HCT116 (cell line): ENCODE measurements at regions not wholly inside any gene's neighbourhood (a gene's known extent, or its start where the extent isn't known, plus 50 kb on each side); places are given as distances from the start of the nearest gene placed in this dataset.

ENCODE experiments used
- ATAC-seq: fragments of 200-7000 bp; cut with Tn5 transposase; 2 replicates; pipeline ENCODE4 v1.9.1; 2020; ENCODE audit warnings: mild to moderate bottlenecking, moderate library complexity
- BruUV-seq: library from RNA; stranded (reverse); fragments of 400-500 nt; replicated peaks from 2 replicates; lab custom pipeline; 2021; lab: Mats Ljungman, UMichigan
- CTCF ChIA-PET: fragments of 300-600 bp; sonication (Branson Sonifier 250); formaldehyde crosslinking; loops from one replicate; lab custom pipeline; 2021; ENCODE audit warnings: antibody characterized with exemption; lab: Charles Lee
- POLR2A ChIA-PET: fragments of 300-600, 350-600 bp; sonication (Branson Sonifier 250); formaldehyde crosslinking; loops from one replicate; lab custom pipeline; 2021; ENCODE audit warnings: antibody characterized with exemption; lab: Charles Lee
- RAD21 ChIA-PET, 2 experiments: fragments of 300-600 bp; sonication (Branson Sonifier 250); formaldehyde crosslinking; loops; one replicate each; lab custom pipeline; 2023; ENCODE audit warnings: low total read pairs in 2 of 2; ENCODE audit not compliant: uncharacterized antibody in 2 of 2, unreplicated experiment in 2 of 2, low non-redundant PET in 1 of 2; lab: Charles Lee
- DNase-seq: peaks from one replicate; pipeline ENCODE4 v3.0.0-alpha.2; 2010; ENCODE audit warnings: low read depth, low spot score
- H2AFZ ChIP-seq: fragments of 200-600 bp; shearing (Covaris generic), sonication (generic); 2 replicates; pipeline ENCODE4 v1.6.1; 2017; ENCODE audit warnings: low read depth, mixed run types, mixed read lengths, antibody characterized with exemption, low read length; ENCODE audit not compliant: poor library complexity, severe bottlenecking
- H3K27ac ChIP-seq: 2 replicates; pipeline ENCODE4 v1.5.1; 2012; ENCODE audit warnings: low read depth, low read length
- H3K27me3 ChIP-seq: fragments of 200-600 bp; sonication (generic); 2 replicates; pipeline ENCODE4 v1.6.1; 2016; ENCODE audit warnings: mixed run types, low read length, mixed read lengths; ENCODE audit not compliant: insufficient read depth
- H3K36me3 ChIP-seq, 2 experiments: fragments of 200-500 bp in 1 of 2; fragments of 200-600 bp in 1 of 2; sonication (Bioruptor generic) in 1 of 2; sonication (generic) in 1 of 2; 2 replicates each; pipeline versions ENCODE4 v1.5.1 to v1.6.1; 2014 to 2016; ENCODE audit warnings: low read length in 2 of 2, inconsistent platforms in 1 of 2, mixed read lengths in 1 of 2, mixed run types in 1 of 2; ENCODE audit not compliant: insufficient read depth in 2 of 2, control insufficient read depth in 1 of 2
- H3K4me1 ChIP-seq, 2 experiments: fragments of 200-600 bp in 1 of 2; sonication (generic) in 1 of 2; 2 replicates each; pipeline versions ENCODE4 v1.5.1 to v1.6.1; 2012 to 2017; ENCODE audit warnings: low read length in 2 of 2, inconsistent platforms in 1 of 2, mild to moderate bottlenecking in 1 of 2, mixed read lengths in 1 of 2, mixed run types in 1 of 2, moderate library complexity in 1 of 2; ENCODE audit not compliant: insufficient read depth in 2 of 2, control insufficient read depth in 1 of 2
- H3K4me2 ChIP-seq: fragments of 200-600 bp; sonication (generic); 2 replicates; pipeline ENCODE4 v1.6.1; 2017; ENCODE audit warnings: mixed run types, low read length, mixed read lengths
- H3K4me3 ChIP-seq, 2 experiments: fragments of 200-600 bp in 1 of 2; sonication (generic) in 1 of 2; replicated peaks in 1 of 2; 2 replicates each; pipeline ENCODE4 v1.5.1; 2011 to 2016; ENCODE audit warnings: low read length in 2 of 2, control low read depth in 1 of 2, low read depth in 1 of 2, mild to moderate bottlenecking in 1 of 2, mixed read lengths in 1 of 2, mixed run types in 1 of 2
- H3K79me2 ChIP-seq: fragments of 200-600 bp; sonication (generic); 2 replicates; pipeline ENCODE4 v1.6.1; 2017; ENCODE audit warnings: mild to moderate bottlenecking, mixed run types, low read length, moderate library complexity, mixed read lengths; ENCODE audit not compliant: insufficient read depth
- H3K9ac ChIP-seq: fragments of 200-600 bp; sonication (generic); 2 replicates; pipeline ENCODE4 v1.6.1; 2016; ENCODE audit warnings: low read length, mixed read lengths
- H3K9me2 ChIP-seq: fragments of 200-600 bp; sonication (generic), shearing (Covaris generic); 2 replicates; pipeline ENCODE4 v1.6.1; 2017; ENCODE audit warnings: mixed run types, mild to moderate bottlenecking, moderate library complexity; ENCODE audit not compliant: insufficient read depth
- H3K9me3 ChIP-seq, 2 experiments: fragments of 200-500 bp in 1 of 2; fragments of 200-600 bp in 1 of 2; sonication (Bioruptor generic) in 1 of 2; sonication (generic) in 1 of 2; 2 replicates each; pipeline ENCODE4 v1.6.1; 2014 to 2017; ENCODE audit warnings: low read length in 2 of 2, mixed read lengths in 2 of 2, inconsistent platforms in 1 of 2, low read depth in 1 of 2, mild to moderate bottlenecking in 1 of 2, mixed run types in 1 of 2, moderate library complexity in 1 of 2; ENCODE audit not compliant: control insufficient read depth in 1 of 2, insufficient read depth in 1 of 2
- H4K20me1 ChIP-seq: fragments of 200-600 bp; sonication (generic), shearing (Covaris generic); 2 replicates; pipeline ENCODE4 v1.6.1; 2017; ENCODE audit warnings: mixed run types, mild to moderate bottlenecking, moderate library complexity; ENCODE audit not compliant: insufficient read depth
- CBX3 ChIP-seq: IDR thresholded peaks from 2 replicates; pipeline ENCODE4 v1.6.1; 2012; ENCODE audit warnings: low read depth
- CEBPB ChIP-seq: IDR thresholded peaks from 2 replicates; pipeline ENCODE4 v1.6.1; 2012; ENCODE audit warnings: low read depth
- EGR1 ChIP-seq: IDR thresholded peaks from 2 replicates; pipeline ENCODE4 v1.6.1; 2012; ENCODE audit warnings: low read depth
- ELF1 ChIP-seq: IDR thresholded peaks from 2 replicates; pipeline ENCODE4 v1.6.1; 2012; ENCODE audit warnings: low read depth, borderline replicate concordance
- EZH2 ChIP-seq: fragments of 200-600 bp; sonication (generic); IDR thresholded peaks from 2 replicates; pipeline ENCODE4 v1.6.1; 2017; ENCODE audit warnings: antibody characterized with exemption, mixed run types
- JUND ChIP-seq: IDR thresholded peaks from 2 replicates; pipeline ENCODE4 v1.6.1; 2012
- POLR2AphosphoS5 ChIP-seq: IDR thresholded peaks from 2 replicates; pipeline ENCODE4 v1.6.1; 2011; ENCODE audit warnings: mild to moderate bottlenecking, low read depth, low read length, moderate library complexity
- RAD21 ChIP-seq: IDR thresholded peaks from 2 replicates; pipeline ENCODE4 v1.6.1; 2012; ENCODE audit warnings: low read depth, mild to moderate bottlenecking
- SP1 ChIP-seq: IDR thresholded peaks from 2 replicates; pipeline ENCODE4 v1.6.1; 2012; ENCODE audit warnings: low read depth
- SRF ChIP-seq: IDR thresholded peaks from 2 replicates; pipeline ENCODE4 v1.6.1; 2012; ENCODE audit warnings: low read depth
- TCF7L2 ChIP-seq: IDR thresholded peaks from 2 replicates; pipeline ENCODE4 v1.7.0; 2011; ENCODE audit warnings: borderline replicate concordance, inconsistent platforms; ENCODE audit not compliant: insufficient read depth, insufficient read length; ENCODE audit errors: extremely low read depth
- ZFX ChIP-seq: fragments of 450-650 bp; IDR thresholded peaks from 2 replicates; pipeline ENCODE4 v1.6.1; 2017
- ZNF274 ChIP-seq: fragments of 200-500 bp; sonication (Bioruptor generic); IDR thresholded peaks from 2 replicates; pipeline ENCODE4 v1.6.1; 2014; ENCODE audit warnings: mild to moderate bottlenecking, low read depth, low read length, inconsistent platforms
- intact Hi-C: fragments of 100-400 bp; cut with micrococcal nuclease; formaldehyde crosslinking; loops from 2 replicates; pipeline ENCODE4 v1.10.0; 2022
- TF ChIP-seq, protein P1 (sequence below), 3 experiments: fragments of 200-600 bp in 1 of 3; sonication (generic) in 1 of 3; IDR thresholded peaks in 2 of 3; conservative IDR thresholded peaks in 1 of 3; 2 replicates each; pipeline ENCODE4 v1.5.1; 2012 to 2017; ENCODE audit warnings: low read depth in 2 of 3, low read length in 2 of 3, antibody characterized with exemption in 1 of 3, borderline replicate concordance in 1 of 3, control low read depth in 1 of 3, mild to moderate bottlenecking in 1 of 3, mixed read lengths in 1 of 3, mixed run types in 1 of 3, moderate library complexity in 1 of 3; ENCODE audit not compliant: insufficient read depth in 1 of 3

DNA sequence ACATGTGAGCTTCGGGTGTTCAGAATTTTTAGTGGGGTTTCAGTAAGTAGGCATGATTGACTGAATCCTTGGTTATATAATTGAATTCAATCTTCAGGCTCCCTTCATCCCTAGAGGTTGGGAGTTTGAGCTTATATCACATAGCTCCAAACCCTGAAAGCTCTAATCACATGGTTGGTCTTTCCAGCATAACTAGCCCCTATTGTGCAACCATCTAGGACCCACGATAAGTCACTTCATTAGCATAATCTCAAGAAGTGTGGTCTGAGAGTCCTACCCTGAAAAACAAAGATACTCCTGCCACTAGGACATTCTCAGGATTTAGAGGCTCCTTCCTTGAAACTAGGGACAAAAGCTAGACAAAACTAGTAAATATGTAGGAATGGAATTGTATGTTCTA lies 348.9 kb upstream of the CBLB start:
- ChIA-PET RAD21 (no interaction called here), POLR2A (no interaction called here), CTCF (no interaction called here)
- Histone ChIP-seq H3K27ac (no peak overlapping the region), H3K9ac (no peak overlapping the region), H3K4me2 (no peak overlapping the region), H3K9me2 (no peaks in the 10 kb centered on the region), H3K4me1 (no peaks in the 10 kb centered on the region; a peak in 1 of 4 replicates), H3K4me3 (no peak overlapping the region), H3K79me2 (no peaks in the 10 kb centered on the region), H3K36me3 (no peaks in the 10 kb centered on the region), H3K27me3 (no peaks in the 10 kb centered on the region), H4K20me1 (no peaks in the 10 kb centered on the region), H2AFZ (no peak overlapping the region), H3K9me3 (no peaks in the 10 kb centered on the region)
- BruUV-seq: no TSS peak
- ATAC-seq (no peak), DNase-seq (no peak)
- TF ChIP-seq SRF: no peak
- TF ChIP-seq ELF1: no peak
- no peak for TF ChIP-seq TCF7L2
- TF ChIP-seq EZH2: no peak
- TF ChIP-seq ZNF274: no peak
- TF ChIP-seq CEBPB: no peak
- no peak for TF ChIP-seq POLR2AphosphoS5
- TF ChIP-seq EGR1: no peak
- TF ChIP-seq ZFX: no peak
- no peak for TF ChIP-seq RAD21
- intact Hi-C loops: no loop called here

DNA sequence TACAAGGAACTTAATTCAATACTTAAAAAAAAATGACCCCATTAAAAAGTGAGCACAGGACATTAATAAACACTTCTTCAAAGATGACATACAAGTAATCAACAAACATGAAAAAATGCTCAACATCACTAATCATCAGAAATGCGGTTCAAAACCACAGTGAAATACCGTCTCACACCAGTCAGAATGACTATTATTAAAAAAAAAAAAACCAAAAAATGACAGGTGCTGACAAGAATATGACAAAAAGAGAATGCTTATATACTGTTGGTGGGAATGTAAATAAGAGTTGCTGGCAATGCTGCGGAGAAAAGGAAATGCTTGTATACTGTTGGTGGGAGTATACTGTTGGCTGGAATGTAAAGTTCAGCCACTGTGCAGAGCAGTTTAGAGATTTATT lies 358.3 kb upstream of the CBLB start:
- no peak for DNase-seq
- ATAC-seq: no peak
- CTCF ChIA-PET: no interaction called here

More for the DNA sequence above, 358.3 kb upstream of the CBLB start:
- Histone ChIP-seq H3K27ac (no peak overlapping the region), H3K36me3 (no peaks in the 10 kb centered on the region), H4K20me1 (no peaks in the 10 kb centered on the region), H2AFZ (no peak overlapping the region), H3K79me2 (no peaks in the 10 kb centered on the region), H3K9ac (no peak overlapping the region), H3K9me3 (no peaks in the 10 kb centered on the region), H3K4me1 (no peaks in the 10 kb centered on the region), H3K4me2 (no peak overlapping the region), H3K4me3 (no peak overlapping the region), H3K27me3 (no peaks in the 10 kb centered on the region), H3K9me2 (no peaks in the 10 kb centered on the region; the same call in 1 of the 2 replicates)
- TF ChIP-seq JUND: no peak
- TF ChIP-seq SP1: no peak
- TF ChIP-seq POLR2AphosphoS5: no peak
- TF ChIP-seq, protein P1, sequence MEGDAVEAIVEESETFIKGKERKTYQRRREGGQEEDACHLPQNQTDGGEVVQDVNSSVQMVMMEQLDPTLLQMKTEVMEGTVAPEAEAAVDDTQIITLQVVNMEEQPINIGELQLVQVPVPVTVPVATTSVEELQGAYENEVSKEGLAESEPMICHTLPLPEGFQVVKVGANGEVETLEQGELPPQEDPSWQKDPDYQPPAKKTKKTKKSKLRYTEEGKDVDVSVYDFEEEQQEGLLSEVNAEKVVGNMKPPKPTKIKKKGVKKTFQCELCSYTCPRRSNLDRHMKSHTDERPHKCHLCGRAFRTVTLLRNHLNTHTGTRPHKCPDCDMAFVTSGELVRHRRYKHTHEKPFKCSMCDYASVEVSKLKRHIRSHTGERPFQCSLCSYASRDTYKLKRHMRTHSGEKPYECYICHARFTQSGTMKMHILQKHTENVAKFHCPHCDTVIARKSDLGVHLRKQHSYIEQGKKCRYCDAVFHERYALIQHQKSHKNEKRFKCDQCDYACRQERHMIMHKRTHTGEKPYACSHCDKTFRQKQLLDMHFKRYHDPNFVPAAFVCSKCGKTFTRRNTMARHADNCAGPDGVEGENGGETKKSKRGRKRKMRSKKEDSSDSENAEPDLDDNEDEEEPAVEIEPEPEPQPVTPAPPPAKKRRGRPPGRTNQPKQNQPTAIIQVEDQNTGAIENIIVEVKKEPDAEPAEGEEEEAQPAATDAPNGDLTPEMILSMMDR (IDR thresholded peaks at IDR 0.05 in 2 of 3, conservative IDR thresholded peaks at IDR 0.05 in 1 of 3; ENCODE audit: borderline replicate concordance in 1 of 3, insufficient read depth in 1 of 3, low read depth in 2 of 3, low read length in 2 of 3): no peak
- no peak for TF ChIP-seq SRF
- no peak for TF ChIP-seq CBX3
- ChIA-PET POLR2A (no interaction called here), RAD21 (no interaction called here)
- BruUV-seq: no TSS peak
- intact Hi-C loops: no loop called here
